ENCODE measurements at regions not wholly inside any gene's neighbourhood (a gene's known extent, or its start where the extent isn't known, plus 50 kb on each side); places are given as distances from the start of the nearest gene placed in this dataset.

DNA sequence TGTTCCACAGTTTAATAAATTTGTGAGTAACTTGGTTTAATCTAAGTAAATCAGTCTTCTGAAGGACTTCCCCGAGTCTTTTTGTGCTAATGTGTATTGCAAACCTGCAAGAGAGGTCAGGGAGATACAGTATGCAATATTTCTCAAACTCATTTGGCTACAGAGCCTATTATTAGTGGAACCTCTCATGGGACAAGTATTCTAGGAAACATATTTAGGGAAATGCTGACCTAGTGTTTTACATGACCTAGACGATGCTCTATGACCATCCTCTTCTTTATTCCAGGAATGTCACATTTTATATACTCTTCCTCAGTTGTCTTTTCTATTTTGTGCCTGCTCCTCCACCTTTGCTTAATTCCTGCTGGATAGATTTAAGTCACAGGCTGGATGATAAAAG is 327.8 kb upstream of the TBC1D5 start:
- TF ChIP-seq, protein P1, sequence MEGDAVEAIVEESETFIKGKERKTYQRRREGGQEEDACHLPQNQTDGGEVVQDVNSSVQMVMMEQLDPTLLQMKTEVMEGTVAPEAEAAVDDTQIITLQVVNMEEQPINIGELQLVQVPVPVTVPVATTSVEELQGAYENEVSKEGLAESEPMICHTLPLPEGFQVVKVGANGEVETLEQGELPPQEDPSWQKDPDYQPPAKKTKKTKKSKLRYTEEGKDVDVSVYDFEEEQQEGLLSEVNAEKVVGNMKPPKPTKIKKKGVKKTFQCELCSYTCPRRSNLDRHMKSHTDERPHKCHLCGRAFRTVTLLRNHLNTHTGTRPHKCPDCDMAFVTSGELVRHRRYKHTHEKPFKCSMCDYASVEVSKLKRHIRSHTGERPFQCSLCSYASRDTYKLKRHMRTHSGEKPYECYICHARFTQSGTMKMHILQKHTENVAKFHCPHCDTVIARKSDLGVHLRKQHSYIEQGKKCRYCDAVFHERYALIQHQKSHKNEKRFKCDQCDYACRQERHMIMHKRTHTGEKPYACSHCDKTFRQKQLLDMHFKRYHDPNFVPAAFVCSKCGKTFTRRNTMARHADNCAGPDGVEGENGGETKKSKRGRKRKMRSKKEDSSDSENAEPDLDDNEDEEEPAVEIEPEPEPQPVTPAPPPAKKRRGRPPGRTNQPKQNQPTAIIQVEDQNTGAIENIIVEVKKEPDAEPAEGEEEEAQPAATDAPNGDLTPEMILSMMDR (IDR thresholded peaks at IDR 0.05), result no peak
- TF ChIP-seq POLR2A (IDR thresholded peaks at IDR 0.05), result no peak

Data from ovary (tissue), 3 donors.